Stimulated activated CD4-positive, alpha-beta T cell treated with anti-CD3 and anti-CD28 coated beads, Interleukin-1b, Interleukin-23, amount 100 ng/mL, for 1 hour (primary cell): ENCODE measurements at regions not wholly inside any gene's neighbourhood (a gene's known extent, or its start where the extent isn't known, plus 50 kb on each side); places are given as distances from the start of the nearest gene placed in this dataset.

Experiments
- DNase-seq, 2 donors: peaks; one replicate each; pipeline ENCODE4 v3.0.0-alpha.2; 2020; ENCODE audit warnings: low read depth in 2 of 2

- no peak for DNase-seq
These were observed 218.3 kb downstream of the IRF8 start for GRCh38 chr16:86117235-86117634.

GRCh38 chr16:86117756-86118155 is 218.8 kb downstream of the IRF8 start:
- DNase-seq = no peak

- DNase-seq = no peak
These were observed 219.7 kb downstream of the IRF8 start for GRCh38 chr16:86118467-86119307.

GRCh38 chr16:86120201-86121192 is 221.5 kb downstream of the IRF8 start:
- DNase-seq = no peak

DNA sequence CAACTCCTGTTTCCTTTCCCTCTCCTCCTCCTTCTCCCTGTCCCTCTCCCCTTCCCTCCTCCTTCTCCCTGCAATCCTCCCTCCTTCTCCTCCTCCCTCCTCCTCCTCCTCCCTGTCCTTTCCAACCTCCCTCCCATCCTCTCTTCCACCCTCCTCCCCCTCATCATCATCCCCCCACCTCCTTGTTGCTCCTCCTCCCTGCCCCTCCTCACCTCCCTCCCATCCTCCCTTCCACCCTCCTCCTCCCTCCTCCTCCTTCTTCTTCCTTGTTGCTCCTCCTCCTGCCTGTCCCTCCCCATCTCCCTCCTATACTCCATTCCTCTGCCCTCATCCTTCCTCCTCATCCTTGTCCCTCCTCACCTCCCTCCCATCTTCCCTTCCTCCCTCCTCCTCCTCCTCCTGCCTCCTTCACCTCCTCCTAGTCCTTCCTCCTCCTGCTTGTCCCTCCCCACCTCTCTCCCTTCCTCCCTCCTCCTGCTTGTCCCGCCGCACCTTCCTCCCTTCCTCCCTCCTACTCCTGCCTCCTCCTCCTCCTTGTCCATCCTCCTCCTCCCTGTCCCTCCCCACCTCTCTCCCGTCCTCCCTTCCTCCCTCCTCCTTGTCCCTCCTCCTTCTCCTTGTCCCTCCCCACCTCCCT is 222.5 kb downstream of the IRF8 start:
- DNase-seq = no peak

DNA sequence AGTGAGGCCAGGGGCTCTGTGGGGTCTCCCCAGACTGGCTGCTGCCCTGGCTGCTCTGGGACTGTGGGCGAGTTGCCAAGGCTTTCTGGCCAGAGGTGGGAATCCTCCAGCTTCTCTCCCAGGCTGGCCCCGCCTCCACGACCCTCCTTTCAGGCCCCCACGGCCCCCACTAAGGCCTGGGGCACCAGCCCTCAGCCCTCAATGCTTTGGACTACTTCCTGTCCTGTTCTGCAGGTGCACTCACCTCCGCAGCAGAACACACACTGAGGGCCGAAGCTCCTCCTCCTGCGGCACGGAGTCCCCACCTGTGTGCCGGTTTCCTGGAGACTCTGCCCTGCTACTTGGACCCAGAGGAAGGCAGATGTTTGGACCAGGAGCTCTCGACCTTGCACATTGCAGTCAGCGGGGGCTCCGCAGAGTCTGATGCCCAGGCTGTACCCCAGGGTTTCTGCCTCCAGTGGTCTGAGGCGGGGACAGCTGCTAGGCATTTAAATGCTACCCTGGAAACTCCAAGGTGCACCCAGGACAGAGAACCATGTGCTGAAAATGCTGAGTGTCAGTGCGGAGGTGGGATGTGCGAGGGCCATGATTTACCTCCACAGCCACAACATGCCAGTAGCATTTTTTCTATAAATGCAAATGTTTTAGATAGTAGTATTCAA is 223.8 kb downstream of the IRF8 start:
- no peak for DNase-seq

DNA sequence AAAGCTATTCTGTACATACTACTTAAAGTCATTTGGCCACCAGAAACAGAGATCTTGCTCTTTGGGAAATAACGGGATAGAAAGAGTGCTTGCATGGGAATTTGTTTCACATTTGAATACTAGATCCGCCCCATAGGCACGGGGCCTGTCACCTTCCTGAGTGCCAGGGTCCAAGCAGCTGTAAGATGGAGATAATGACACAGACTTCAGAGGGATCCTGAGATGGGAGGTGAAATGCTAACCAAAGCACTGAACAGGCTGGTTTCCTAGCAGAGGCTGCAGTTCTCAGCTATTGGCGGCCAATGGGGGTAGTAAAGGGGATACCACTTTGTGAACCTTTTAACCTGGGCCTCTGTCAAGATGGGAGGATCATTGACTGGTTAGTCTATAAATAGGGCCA is 225.4 kb downstream of the IRF8 start:
- DNase-seq = no peak

- no peak for DNase-seq
These were observed 227.9 kb downstream of the IRF8 start for GRCh38 chr16:86126891-86127290.

- DNase-seq = no peak
These were observed 228.4 kb downstream of the IRF8 start for GRCh38 chr16:86127366-86127765.

GRCh38 chr16:86128246-86128645 is 229.3 kb downstream of the IRF8 start:
- no peak for DNase-seq

GRCh38 chr16:86129541-86129940 is 230.6 kb downstream of the IRF8 start:
- no peak for DNase-seq

- no peak for DNase-seq
These were observed 234.4 kb downstream of the IRF8 start for GRCh38 chr16:86133377-86133776.

GRCh38 chr16:86133847-86134375 is 234.9 kb downstream of the IRF8 start:
- no peak for DNase-seq

GRCh38 chr16:86134802-86135461 is 236.0 kb downstream of the IRF8 start:
- no peak for DNase-seq

DNA sequence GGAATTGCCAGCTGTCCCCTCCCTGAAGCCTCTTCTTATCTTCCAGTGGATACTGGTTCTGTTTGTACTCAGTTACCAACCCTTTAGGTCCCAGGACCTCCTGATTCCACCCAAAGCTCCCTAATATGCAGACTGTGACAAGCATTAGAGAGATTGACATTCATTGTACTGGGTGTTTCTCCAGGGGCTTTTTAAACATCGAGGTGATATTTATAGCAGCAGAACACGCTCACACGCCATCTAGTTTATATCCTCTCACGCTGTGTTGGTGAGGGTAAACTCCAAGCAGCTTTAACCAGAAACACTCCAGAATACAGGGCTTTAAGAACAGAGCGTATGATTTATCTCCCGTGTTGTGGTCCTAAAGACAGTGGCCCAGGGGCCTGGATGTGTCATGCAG is 238.4 kb downstream of the IRF8 start:
- no peak for DNase-seq

- no peak for DNase-seq
These were observed 239.4 kb downstream of the IRF8 start for GRCh38 chr16:86138121-86139085.

GRCh38 chr16:86142801-86143236 is 243.9 kb downstream of the IRF8 start:
- DNase-seq = no peak

GRCh38 chr16:86143666-86144065 is 244.7 kb downstream of the IRF8 start:
- DNase-seq = no peak

DNA sequence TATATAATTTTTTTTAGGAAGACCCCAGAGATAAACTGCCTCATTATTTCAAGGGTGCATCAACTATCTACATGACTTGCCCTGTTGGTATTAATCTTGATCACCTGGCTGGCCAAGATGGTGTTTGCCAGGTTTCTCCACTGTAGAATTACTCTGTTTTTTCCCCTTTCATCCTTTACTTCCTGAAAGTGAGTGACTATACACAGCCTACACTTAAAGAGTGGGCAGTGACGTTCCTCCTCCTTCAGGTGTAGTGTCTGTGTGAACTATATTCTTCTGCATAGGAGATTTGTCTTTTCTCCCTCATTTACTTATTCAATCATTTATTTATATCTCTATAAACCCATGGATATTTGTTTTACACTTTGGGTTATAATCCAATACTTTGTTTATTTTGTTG is 246.7 kb downstream of the IRF8 start:
- DNase-seq = no peak
